GM12878 (cell line): ENCODE measurements at regions not wholly inside any gene's neighbourhood (a gene's known extent, or its start where the extent isn't known, plus 50 kb on each side); places are given as distances from the start of the nearest gene placed in this dataset.

Source experiments
- ATAC-seq: fragments of 200-7000 bp; cut with Tn5 transposase; 3 replicates; pipeline ENCODE4 v1.9.1; 2020; ENCODE audit warnings: mild to moderate bottlenecking, moderate library complexity
- BruUV-seq: library from RNA; stranded (reverse); fragments of 400-500 nt; replicated peaks from 2 replicates; lab custom pipeline; 2021; lab: Mats Ljungman, UMichigan
- CTCF ChIA-PET: fragments of 300-600 bp; sonication (Branson Sonifier 250); formaldehyde crosslinking; extraction: SDS; loops from one replicate; lab custom pipeline; 2021; ENCODE audit warnings: inconsistent platforms; lab: Yijun Ruan, JAX
- POLR2A ChIA-PET: fragments of 350-600 bp; formaldehyde crosslinking; extraction: SDS; loops from one replicate; lab custom pipeline; 2021; ENCODE audit warnings: inconsistent platforms; lab: Charles Lee
- RAD21 ChIA-PET: fragments of 300-600 bp; sonication (Branson Sonifier 250); formaldehyde crosslinking; loops from one replicate; lab custom pipeline; 2023; ENCODE audit warnings: antibody characterized with exemption; ENCODE audit not compliant: unreplicated experiment; lab: Charles Lee
- SMC1A ChIA-PET: fragments of 300-600 bp; sonication (Branson Sonifier 250); formaldehyde crosslinking; loops from one replicate; lab custom pipeline; 2023; ENCODE audit not compliant: unreplicated experiment, uncharacterized antibody; lab: Charles Lee
- DNase-seq: peaks from one replicate; pipeline ENCODE4 v3.0.0-alpha.2; 2011; ENCODE audit warnings: low read depth, low spot score
- FAIRE-seq: peaks from 3 replicates; lab custom pipeline; 2011; peaks lifted over from hg19 to GRCh38; lab: Jason Lieb, UNC
- H2AFZ ChIP-seq: 2 replicates; pipeline ENCODE4 v1.6.0; 2011; ENCODE audit warnings: low read depth, low read length, control low read depth; ENCODE audit not compliant: control insufficient read depth
- H3K27ac ChIP-seq: 2 replicates; pipeline ENCODE4 v1.5.1; 2011; ENCODE audit warnings: control low read depth; ENCODE audit not compliant: control insufficient read depth, insufficient read depth
- H3K27me3 ChIP-seq, 2 experiments: replicated peaks in 1 of 2; 2 replicates each; pipeline versions ENCODE4 v1.6.0 to v1.6.1; 2011; ENCODE audit warnings: low read length in 1 of 2; ENCODE audit not compliant: control insufficient read depth in 2 of 2, insufficient read depth in 2 of 2
- H3K36me3 ChIP-seq, 2 experiments: 2 replicates each; pipeline ENCODE4 v1.5.1; 2011; ENCODE audit warnings: low read length in 1 of 2; ENCODE audit not compliant: control insufficient read depth in 2 of 2, insufficient read depth in 2 of 2
- H3K4me1 ChIP-seq: 2 replicates; pipeline ENCODE4 v1.6.1; 2011; ENCODE audit warnings: mild to moderate bottlenecking, low read length, moderate library complexity, mixed read lengths; ENCODE audit not compliant: control insufficient read depth, insufficient read depth
- H3K4me2 ChIP-seq: 2 replicates; pipeline ENCODE4 v1.6.0; 2011; ENCODE audit warnings: control low read depth; ENCODE audit not compliant: control insufficient read depth, insufficient read depth
- H3K4me3 ChIP-seq: fragments of 200-600 bp; sonication (generic); 2 replicates; pipeline ENCODE4 v1.5.1; 2016
- H3K79me2 ChIP-seq: 2 replicates; pipeline ENCODE4 v1.6.0; 2011; ENCODE audit warnings: low read length; ENCODE audit not compliant: control insufficient read depth, insufficient read depth
- H3K9ac ChIP-seq: 2 replicates; pipeline ENCODE4 v1.8.0; 2011; ENCODE audit warnings: low read length, control low read depth, mixed read lengths; ENCODE audit not compliant: control insufficient read depth, insufficient read depth
- H3K9me3 ChIP-seq: replicated peaks from 3 replicates; pipeline ENCODE4 v1.5.1; 2011; ENCODE audit warnings: mild to moderate bottlenecking, low read length; ENCODE audit not compliant: control insufficient read depth, insufficient read depth
- H4K20me1 ChIP-seq: 2 replicates; pipeline ENCODE4 v1.6.0; 2011; ENCODE audit not compliant: control insufficient read depth, insufficient read depth
- BCLAF1 ChIP-seq: fragments of 450-650 bp; IDR thresholded peaks from 2 replicates; pipeline ENCODE4 v1.6.1; 2017; ENCODE audit warnings: antibody characterized with exemption, mild to moderate bottlenecking, moderate library complexity
- BHLHE40 ChIP-seq, 2 experiments: fragments of 450-650 bp in 1 of 2; IDR thresholded peaks; 2 replicates each; pipeline ENCODE4 v1.6.1; 2011 to 2017; ENCODE audit warnings: low read depth in 2 of 2, borderline replicate concordance in 1 of 2, improper control_type of control experiment in 1 of 2, low read length in 1 of 2, mild to moderate bottlenecking in 1 of 2
- CEBPB ChIP-seq, 2 experiments: fragments of 150-350 bp in 1 of 2; IDR thresholded peaks; 2 replicates each; pipeline ENCODE4 v1.6.1; 2012 to 2014; ENCODE audit warnings: low read depth in 2 of 2, low read length in 2 of 2, borderline replicate concordance in 1 of 2, inconsistent platforms in 1 of 2
- E2F4 ChIP-seq: IDR thresholded peaks from 2 replicates; pipeline ENCODE4 v1.6.1; 2012; ENCODE audit warnings: low read depth, low read length, improper control_type of control experiment
- EED ChIP-seq: sonication (generic); IDR thresholded peaks from 2 replicates; pipeline ENCODE4 v1.6.1; 2016; ENCODE audit warnings: antibody characterized with exemption, low read depth
- FOXM1 ChIP-seq: IDR thresholded peaks from 2 replicates; pipeline ENCODE4 v1.6.1; 2012; ENCODE audit warnings: low read depth, mild to moderate bottlenecking, inconsistent platforms, low read length, moderate library complexity
- IKZF1 ChIP-seq: fragments of 450-650 bp; conservative IDR thresholded peaks from 2 replicates; pipeline ENCODE4 v1.6.1; 2017; ENCODE audit warnings: antibody characterized with exemption, mild to moderate bottlenecking
- IRF5 ChIP-seq: fragments of 450-650 bp; IDR thresholded peaks from 2 replicates; pipeline ENCODE4 v1.6.1; 2017; ENCODE audit warnings: borderline replicate concordance
- KAT2A ChIP-seq: conservative IDR thresholded peaks from 2 replicates; pipeline ENCODE4 v1.6.1; 2011; ENCODE audit warnings: low read depth, low read length; ENCODE audit not compliant: control insufficient read depth
- MAX ChIP-seq: IDR thresholded peaks from 2 replicates; pipeline ENCODE4 v1.6.1; 2012; ENCODE audit warnings: low read depth, low read length, improper control_type of control experiment
- PAX5 ChIP-seq: IDR thresholded peaks from 2 replicates; pipeline ENCODE4 v1.6.1; 2011; ENCODE audit warnings: low read depth, low read length, borderline replicate concordance
- PML ChIP-seq: IDR thresholded peaks from 2 replicates; pipeline ENCODE4 v1.6.1; 2012; ENCODE audit warnings: low read length, inconsistent platforms
- POLR2AphosphoS2 ChIP-seq: IDR thresholded peaks from 2 replicates; pipeline ENCODE4 v1.6.1; 2011; ENCODE audit warnings: low read depth, mild to moderate bottlenecking, low read length, improper control_type of control experiment, moderate library complexity
- RBBP5 ChIP-seq: fragments of 200-600 bp; sonication (generic); conservative IDR thresholded peaks from 2 replicates; pipeline ENCODE4 v1.6.1; 2016
- ZNF217 ChIP-seq: fragments of 450-650 bp; IDR thresholded peaks from 2 replicates; pipeline ENCODE4 v1.6.1; 2017; ENCODE audit warnings: antibody characterized with exemption, mild to moderate bottlenecking
- ZSCAN29 ChIP-seq: fragments of 450-650 bp; IDR thresholded peaks from 2 replicates; pipeline ENCODE4 v1.6.1; 2017; ENCODE audit warnings: mild to moderate bottlenecking, moderate library complexity
- ZZZ3 ChIP-seq: IDR thresholded peaks from 2 replicates; pipeline ENCODE4 v1.6.1; 2011; ENCODE audit warnings: low read depth; ENCODE audit not compliant: control insufficient read depth, insufficient read length
- WGBS: methylation state at CpG from one replicate; pipeline ENCODE4 v1.1.6; 2016; ENCODE audit warnings: low lambda C conversion rate; ENCODE audit not compliant: insufficient replicate concordance, insufficient coverage; ENCODE audit errors: missing lambda C conversion rate; 5-methylcytosine and 5-hydroxymethylcytosine counted together
- in situ Hi-C: fragments of 300-500 bp; cut with MboI; formaldehyde crosslinking; loops from 9 replicates; pipeline ENCODE4 v1.14.3; 2018; ENCODE audit warnings: mixed read lengths
- intact Hi-C: fragments of 100-400 bp; cut with micrococcal nuclease; formaldehyde crosslinking; loops from one replicate; pipeline ENCODE4 v1.14.2; 2022; ENCODE audit not compliant: unreplicated experiment
- TF ChIP-seq, protein P1 (sequence below): fragments of 450-650 bp; IDR thresholded peaks from 2 replicates; pipeline ENCODE4 v1.6.1; 2017; ENCODE audit warnings: low read depth, mild to moderate bottlenecking, moderate library complexity

- ChIA-PET RAD21 (no interaction called here), POLR2A (no interaction called here), CTCF (interaction anchor here (1.0 to 1.2 kb wide), 4 partner anchors 17 to 212 kb away, joined by 3 to 4 read pairs (median 4); no protein-coding TSS in a partner anchor), SMC1A (no interaction called here)
- Histone ChIP-seq H3K4me2 (no peak overlapping the region), H2AFZ (no peak overlapping the region), H3K9me3 (peaks cover 3% of the 10 kb centered on the region; the same call in 1 of the 3 replicates), H3K27me3 (no peaks in the 10 kb centered on the region), H3K27ac (no peak overlapping the region), H3K36me3 (no peaks in the 10 kb centered on the region), H4K20me1 (no peaks in the 10 kb centered on the region), H3K9ac (no peak overlapping the region), H3K4me3 (no peak overlapping the region), H3K4me1 (no peaks in the 10 kb centered on the region), H3K79me2 (no peaks in the 10 kb centered on the region)
- 0% methylated on average over 2 of the region's 2 CpGs for WGBS
- in situ Hi-C loops (no loop called here), intact Hi-C loops (no loop called here)
- BruUV-seq, result no TSS peak
- ATAC-seq (no peak), DNase-seq (no peak), FAIRE-seq (no peak)
- TF ChIP-seq RBBP5, result no peak
- TF ChIP-seq ZSCAN29, result no peak
- TF ChIP-seq IKZF1, result no peak
- no peak for TF ChIP-seq ZNF217
- TF ChIP-seq ZZZ3, result no peak
- no peak for TF ChIP-seq BHLHE40 (IDR thresholded peaks at IDR 0.05; ENCODE audit: borderline replicate concordance in 1 of 2, low read depth in 2 of 2, low read length in 1 of 2)
- TF ChIP-seq PAX5, result no peak
- no peak for TF ChIP-seq CEBPB (IDR thresholded peaks at IDR 0.05; ENCODE audit: borderline replicate concordance in 1 of 2, low read depth in 2 of 2, low read length in 2 of 2)
- TF ChIP-seq BCLAF1, result no peak
- TF ChIP-seq, protein P1, sequence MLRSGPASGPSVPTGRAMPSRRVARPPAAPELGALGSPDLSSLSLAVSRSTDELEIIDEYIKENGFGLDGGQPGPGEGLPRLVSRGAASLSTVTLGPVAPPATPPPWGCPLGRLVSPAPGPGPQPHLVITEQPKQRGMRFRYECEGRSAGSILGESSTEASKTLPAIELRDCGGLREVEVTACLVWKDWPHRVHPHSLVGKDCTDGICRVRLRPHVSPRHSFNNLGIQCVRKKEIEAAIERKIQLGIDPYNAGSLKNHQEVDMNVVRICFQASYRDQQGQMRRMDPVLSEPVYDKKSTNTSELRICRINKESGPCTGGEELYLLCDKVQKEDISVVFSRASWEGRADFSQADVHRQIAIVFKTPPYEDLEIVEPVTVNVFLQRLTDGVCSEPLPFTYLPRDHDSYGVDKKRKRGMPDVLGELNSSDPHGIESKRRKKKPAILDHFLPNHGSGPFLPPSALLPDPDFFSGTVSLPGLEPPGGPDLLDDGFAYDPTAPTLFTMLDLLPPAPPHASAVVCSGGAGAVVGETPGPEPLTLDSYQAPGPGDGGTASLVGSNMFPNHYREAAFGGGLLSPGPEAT, result no peak
- TF ChIP-seq E2F4, result no peak
- no peak for TF ChIP-seq KAT2A
- TF ChIP-seq POLR2AphosphoS2, result no peak
- no peak for TF ChIP-seq EED
- TF ChIP-seq PML, result no peak
- TF ChIP-seq MAX, result no peak
- no peak for TF ChIP-seq IRF5
- no peak for TF ChIP-seq FOXM1
Observed at GRCh38 chr11:119550053-119550752, 127.2 kb upstream of the THY1 start.
